ENCODE measurements at regions not wholly inside any gene's neighbourhood (a gene's known extent, or its start where the extent isn't known, plus 50 kb on each side); places are given as distances from the start of the nearest gene placed in this dataset.
"Not testable (repeated sequence)": the region's sequence is repeated elsewhere in the genome, so short reads cannot be mapped to it uniquely, and the experiment has no call there.

DNA sequence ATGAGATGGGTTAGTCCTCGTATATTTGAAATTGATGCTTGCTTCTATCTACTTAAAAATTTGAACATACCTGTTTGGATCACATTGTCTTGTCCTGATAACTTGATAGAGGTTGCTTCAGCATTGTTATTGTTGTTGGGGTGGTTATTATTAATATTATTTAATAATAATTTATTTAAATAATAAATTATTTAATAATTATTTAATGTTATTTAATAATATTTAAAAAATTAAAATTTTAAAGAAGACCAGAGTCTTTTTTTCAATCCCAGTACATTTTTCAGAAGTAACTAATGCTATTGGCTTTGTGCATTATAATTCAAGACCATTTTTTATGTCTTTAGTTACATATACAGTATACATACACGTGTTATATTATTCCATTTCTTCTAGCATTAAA lies 116.6 kb upstream of the DUSP22 start:
- Histone ChIP-seq H3K36me3 (no peaks in the 10 kb centered on the region), H3K4me3 (no peak overlapping the region), H3K27ac (no peak overlapping the region), H3K9me3 (no peaks in the 10 kb centered on the region), H3K4me1 (no peaks in the 10 kb centered on the region), H3K27me3 (no peaks in the 10 kb centered on the region)
- no peak for DNase-seq (ENCODE audit: low spot score in 2 of 2)
- intact Hi-C loops (cut with DNase I; ENCODE audit: low total_unique reads): no loop called here
- TF ChIP-seq POLR2A (IDR thresholded peaks at IDR 0.05) (no peak), POLR2AphosphoS5 (IDR thresholded peaks at IDR 0.05) (no peak)
- TF ChIP-seq, protein P1, sequence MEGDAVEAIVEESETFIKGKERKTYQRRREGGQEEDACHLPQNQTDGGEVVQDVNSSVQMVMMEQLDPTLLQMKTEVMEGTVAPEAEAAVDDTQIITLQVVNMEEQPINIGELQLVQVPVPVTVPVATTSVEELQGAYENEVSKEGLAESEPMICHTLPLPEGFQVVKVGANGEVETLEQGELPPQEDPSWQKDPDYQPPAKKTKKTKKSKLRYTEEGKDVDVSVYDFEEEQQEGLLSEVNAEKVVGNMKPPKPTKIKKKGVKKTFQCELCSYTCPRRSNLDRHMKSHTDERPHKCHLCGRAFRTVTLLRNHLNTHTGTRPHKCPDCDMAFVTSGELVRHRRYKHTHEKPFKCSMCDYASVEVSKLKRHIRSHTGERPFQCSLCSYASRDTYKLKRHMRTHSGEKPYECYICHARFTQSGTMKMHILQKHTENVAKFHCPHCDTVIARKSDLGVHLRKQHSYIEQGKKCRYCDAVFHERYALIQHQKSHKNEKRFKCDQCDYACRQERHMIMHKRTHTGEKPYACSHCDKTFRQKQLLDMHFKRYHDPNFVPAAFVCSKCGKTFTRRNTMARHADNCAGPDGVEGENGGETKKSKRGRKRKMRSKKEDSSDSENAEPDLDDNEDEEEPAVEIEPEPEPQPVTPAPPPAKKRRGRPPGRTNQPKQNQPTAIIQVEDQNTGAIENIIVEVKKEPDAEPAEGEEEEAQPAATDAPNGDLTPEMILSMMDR (IDR thresholded peaks at IDR 0.05): no peak

DNA sequence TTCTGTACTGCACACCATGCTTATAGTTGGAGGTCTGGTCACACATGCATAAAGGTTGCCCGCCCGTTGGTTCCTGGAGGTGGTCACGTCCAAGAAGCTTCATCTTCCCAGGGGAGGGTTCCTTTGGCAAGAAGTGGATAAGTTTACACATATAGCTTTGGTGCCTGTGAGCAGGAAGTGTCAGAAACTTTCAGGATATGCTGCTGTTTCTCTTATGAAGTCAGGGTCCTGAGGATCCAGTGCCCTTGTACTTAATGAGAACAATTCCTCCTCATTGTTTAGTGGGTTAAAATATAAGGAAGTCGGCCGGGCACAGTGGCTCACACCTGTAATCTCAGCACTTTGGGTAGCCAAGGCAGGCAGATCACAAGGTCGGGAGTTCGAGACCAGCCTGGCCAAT lies 115.5 kb upstream of the DUSP22 start:
- Histone ChIP-seq H3K4me1 (no peaks in the 10 kb centered on the region), H3K36me3 (no peaks in the 10 kb centered on the region), H3K4me3 (no peak overlapping the region), H3K9me3 (no peaks in the 10 kb centered on the region), H3K27ac (no peak overlapping the region), H3K27me3 (no peaks in the 10 kb centered on the region)
- intact Hi-C loops (cut with DNase I; ENCODE audit: low total_unique reads): no loop called here
- no peak for DNase-seq (ENCODE audit: low spot score in 2 of 2)
- TF ChIP-seq POLR2A (IDR thresholded peaks at IDR 0.05) (no peak), POLR2AphosphoS5 (IDR thresholded peaks at IDR 0.05) (no peak)
- TF ChIP-seq, protein P1 (IDR thresholded peaks at IDR 0.05): no peak

DNA sequence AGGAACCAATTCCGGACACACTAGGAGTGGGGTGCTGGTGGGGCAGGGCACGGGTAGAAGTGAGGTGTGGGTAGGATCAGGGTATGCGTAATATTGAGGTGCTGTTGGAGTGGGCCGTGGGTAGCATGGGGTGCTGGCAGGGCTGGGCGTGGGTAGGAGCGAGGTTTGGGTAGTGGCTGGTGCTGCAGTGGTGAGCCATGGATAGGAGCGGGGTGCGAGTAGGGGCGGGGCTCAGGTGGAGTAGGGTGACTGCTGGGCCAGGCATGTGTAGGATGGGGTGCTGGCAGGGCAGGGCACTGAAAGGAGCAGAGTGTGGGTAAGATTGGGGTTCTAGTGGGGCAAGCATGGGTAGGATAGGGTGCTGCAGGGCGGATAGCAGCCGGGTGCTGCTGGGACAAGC lies 114.2 kb upstream of the DUSP22 start:
- intact Hi-C loops (cut with DNase I; ENCODE audit: low total_unique reads): no loop called here
- Histone ChIP-seq H3K36me3 (no peaks in the 10 kb centered on the region), H3K27me3 (no peaks in the 10 kb centered on the region), H3K27ac (no peak overlapping the region), H3K9me3 (no peaks in the 10 kb centered on the region), H3K4me1 (no peaks in the 10 kb centered on the region), H3K4me3 (no peak overlapping the region)
- TF ChIP-seq POLR2A (IDR thresholded peaks at IDR 0.05) (no peak), POLR2AphosphoS5 (IDR thresholded peaks at IDR 0.05) (no peak)
- TF ChIP-seq, protein P1 (IDR thresholded peaks at IDR 0.05): no peak
- DNase-seq (ENCODE audit: low spot score in 2 of 2): no peak

DNA sequence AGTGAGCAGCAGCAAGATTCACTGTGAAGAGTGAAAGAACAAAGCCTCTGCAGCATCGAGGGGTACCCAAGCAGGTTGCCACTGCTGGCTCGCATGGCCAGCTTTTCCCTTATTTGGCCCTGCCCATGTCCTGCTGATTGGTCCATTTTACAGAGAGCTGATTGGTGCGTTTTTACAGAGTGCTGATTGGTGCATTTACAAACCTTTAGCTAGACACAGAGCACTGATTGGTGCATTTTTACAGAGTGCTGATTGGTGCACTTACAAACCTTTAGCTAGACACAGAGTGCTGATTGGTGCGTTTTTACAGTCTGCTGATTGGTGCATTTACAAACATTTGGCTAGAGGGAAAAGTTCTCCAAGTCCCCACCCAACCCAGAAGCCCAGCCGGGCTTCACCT lies 113.4 kb upstream of the DUSP22 start:
- DNase-seq (ENCODE audit: low spot score in 2 of 2); H3K27ac ChIP-seq; intact Hi-C loops (cut with DNase I; ENCODE audit: low total_unique reads); H3K4me3 ChIP-seq; H3K9me3 ChIP-seq; H3K27me3 ChIP-seq; H3K36me3 ChIP-seq; H3K4me1 ChIP-seq: not testable (repeated sequence)

DNA sequence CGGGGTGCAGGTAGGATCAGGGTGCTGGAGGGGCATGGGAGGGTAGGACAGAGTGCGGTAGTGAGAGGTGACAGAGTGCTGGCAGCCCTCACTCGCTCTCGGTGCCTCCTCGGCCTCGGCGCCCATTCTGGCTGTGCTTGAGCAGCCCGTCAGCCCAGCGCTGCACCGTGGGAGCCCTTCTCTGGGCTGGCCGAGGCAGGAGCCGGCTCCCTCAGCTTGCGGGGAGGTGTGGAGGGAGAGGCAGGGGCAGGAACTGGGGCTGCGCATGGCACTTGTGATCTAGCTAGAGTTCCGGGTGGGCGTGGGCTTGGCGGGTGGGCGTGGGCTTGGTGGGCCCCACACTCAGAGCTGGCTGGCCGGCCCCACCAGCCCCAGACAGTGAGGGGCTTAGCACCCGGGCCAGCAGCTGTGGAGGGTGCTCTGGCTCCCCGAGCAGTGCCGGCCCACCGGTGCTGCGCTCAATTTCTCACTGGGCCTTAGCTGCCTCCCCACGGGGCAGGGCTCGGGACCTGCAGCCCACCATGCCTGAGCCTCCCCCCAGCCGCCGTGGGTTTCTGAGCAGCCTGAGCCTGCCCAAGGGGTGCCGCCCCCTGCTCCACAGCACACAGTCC lies 112.8 kb upstream of the DUSP22 start:
- no peak overlapping the region for H3K27ac ChIP-seq
- H3K27me3 ChIP-seq: no peaks in the 10 kb centered on the region
- no peak for DNase-seq (ENCODE audit: low spot score in 2 of 2)
- intact Hi-C loops (cut with DNase I; ENCODE audit: low total_unique reads): no loop called here
- no peaks in the 10 kb centered on the region for H3K36me3 ChIP-seq
- H3K9me3 ChIP-seq: no peaks in the 10 kb centered on the region
- no peaks in the 10 kb centered on the region for H3K4me1 ChIP-seq
- TF ChIP-seq POLR2AphosphoS5 (IDR thresholded peaks at IDR 0.05) (no peak), POLR2A (IDR thresholded peaks at IDR 0.05) (no peak)
- TF ChIP-seq, protein P1 (IDR thresholded peaks at IDR 0.05): no peak
- H3K4me3 ChIP-seq: no peak overlapping the region

DNA sequence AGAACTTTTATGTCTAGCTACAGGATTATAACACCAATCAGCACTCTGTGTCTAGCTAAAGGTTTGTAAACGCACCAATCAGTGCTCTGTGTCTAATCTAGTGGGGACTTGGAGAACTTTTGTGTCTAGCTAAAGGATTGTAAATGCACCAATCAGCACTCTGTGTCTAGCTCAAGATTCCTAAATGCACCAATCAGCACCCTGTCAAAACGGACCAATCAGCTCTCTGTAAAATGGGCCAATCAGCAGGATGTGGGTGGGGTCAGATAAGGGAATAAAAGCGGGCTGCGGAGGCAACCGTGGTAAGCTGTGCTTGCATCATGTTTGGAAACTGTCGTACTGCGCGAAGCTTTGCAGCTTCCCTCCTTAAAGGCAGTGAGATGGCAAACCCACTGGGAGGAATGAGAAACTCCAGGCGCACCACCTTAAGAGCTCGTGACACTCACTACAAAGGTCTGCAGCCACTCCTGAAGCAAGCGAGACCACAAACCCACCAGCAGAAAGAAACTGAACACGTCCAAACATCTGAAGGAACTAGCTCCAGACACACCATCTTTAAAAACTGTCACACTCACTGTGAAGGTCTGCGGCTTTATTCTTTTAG lies 112.1 kb upstream of the DUSP22 start:
- H3K36me3 ChIP-seq; DNase-seq (ENCODE audit: low spot score in 2 of 2); H3K4me3 ChIP-seq; H3K27me3 ChIP-seq; H3K4me1 ChIP-seq; H3K27ac ChIP-seq; intact Hi-C loops (cut with DNase I; ENCODE audit: low total_unique reads); H3K9me3 ChIP-seq: not testable (repeated sequence)

Measured in breast epithelium (tissue), 4 donors.